ENCODE measurements at regions not wholly inside any gene's neighbourhood (a gene's known extent, or its start where the extent isn't known, plus 50 kb on each side); places are given as distances from the start of the nearest gene placed in this dataset.
"Not testable (repeated sequence)": the region's sequence is repeated elsewhere in the genome, so short reads cannot be mapped to it uniquely, and the experiment has no call there.

GRCh38 chr4:23085249-23085568 is 392.5 kb downstream of the GBA3 start:
- H3K4me3 ChIP-seq (ENCODE audit: low read depth, low read length): no peak overlapping the region
- TF ChIP-seq, protein P1, sequence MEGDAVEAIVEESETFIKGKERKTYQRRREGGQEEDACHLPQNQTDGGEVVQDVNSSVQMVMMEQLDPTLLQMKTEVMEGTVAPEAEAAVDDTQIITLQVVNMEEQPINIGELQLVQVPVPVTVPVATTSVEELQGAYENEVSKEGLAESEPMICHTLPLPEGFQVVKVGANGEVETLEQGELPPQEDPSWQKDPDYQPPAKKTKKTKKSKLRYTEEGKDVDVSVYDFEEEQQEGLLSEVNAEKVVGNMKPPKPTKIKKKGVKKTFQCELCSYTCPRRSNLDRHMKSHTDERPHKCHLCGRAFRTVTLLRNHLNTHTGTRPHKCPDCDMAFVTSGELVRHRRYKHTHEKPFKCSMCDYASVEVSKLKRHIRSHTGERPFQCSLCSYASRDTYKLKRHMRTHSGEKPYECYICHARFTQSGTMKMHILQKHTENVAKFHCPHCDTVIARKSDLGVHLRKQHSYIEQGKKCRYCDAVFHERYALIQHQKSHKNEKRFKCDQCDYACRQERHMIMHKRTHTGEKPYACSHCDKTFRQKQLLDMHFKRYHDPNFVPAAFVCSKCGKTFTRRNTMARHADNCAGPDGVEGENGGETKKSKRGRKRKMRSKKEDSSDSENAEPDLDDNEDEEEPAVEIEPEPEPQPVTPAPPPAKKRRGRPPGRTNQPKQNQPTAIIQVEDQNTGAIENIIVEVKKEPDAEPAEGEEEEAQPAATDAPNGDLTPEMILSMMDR (IDR thresholded peaks at IDR 0.05; ENCODE audit: insufficient read depth, low read depth, low read length): no peak
- DNase-seq (ENCODE audit: low read depth): no peak

DNA sequence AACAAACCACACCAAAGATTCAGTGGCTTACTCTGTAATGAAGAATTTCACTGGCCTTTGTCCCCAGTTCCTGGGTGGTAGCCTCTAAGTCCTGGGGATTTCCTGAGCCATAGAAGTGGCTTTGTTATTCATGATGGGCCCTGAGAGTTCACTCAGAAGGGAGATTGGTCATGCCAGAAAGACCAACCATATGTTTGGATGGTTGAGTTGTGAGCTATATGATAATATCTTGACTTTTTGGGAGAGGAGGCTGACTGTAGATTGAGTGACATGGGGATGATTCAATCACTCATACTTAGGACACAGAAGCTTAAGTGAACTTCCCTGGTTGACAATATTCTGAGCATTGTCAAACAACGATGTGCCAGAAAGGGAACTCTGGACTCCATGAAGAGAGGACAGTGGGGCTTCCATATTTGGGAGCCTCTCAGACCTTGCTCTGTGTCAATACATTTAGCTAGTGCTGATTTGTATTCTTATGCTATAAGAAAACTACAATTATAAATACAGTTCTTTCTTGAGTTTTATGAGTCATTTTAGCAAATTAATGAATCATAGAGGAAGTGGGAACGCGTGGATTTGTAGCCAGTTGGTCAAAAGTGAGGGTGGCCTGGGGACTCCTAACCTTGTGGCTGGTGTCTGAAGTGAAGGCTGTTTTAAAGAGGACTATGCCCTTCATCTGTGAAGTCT is 392.0 kb downstream of the GBA3 start:
- TF ChIP-seq, protein P1 (IDR thresholded peaks at IDR 0.05; ENCODE audit: insufficient read depth, low read depth, low read length): no peak
- H3K4me3 ChIP-seq (ENCODE audit: low read depth, low read length): no peak overlapping the region
- DNase-seq (ENCODE audit: low read depth): no peak

- no peak for DNase-seq (ENCODE audit: low read depth)
- TF ChIP-seq, protein P1 (IDR thresholded peaks at IDR 0.05; ENCODE audit: insufficient read depth, low read depth, low read length): no peak
- H3K4me3 ChIP-seq (ENCODE audit: low read depth, low read length): no peak overlapping the region
These were observed 390.7 kb downstream of the GBA3 start for GRCh38 chr4:23083391-23083790.

- DNase-seq (ENCODE audit: low read depth); H3K4me3 ChIP-seq (ENCODE audit: low read depth, low read length): not testable (repeated sequence)
These were observed 387.4 kb downstream of the GBA3 start for GRCh38 chr4:23080171-23080570.

DNA sequence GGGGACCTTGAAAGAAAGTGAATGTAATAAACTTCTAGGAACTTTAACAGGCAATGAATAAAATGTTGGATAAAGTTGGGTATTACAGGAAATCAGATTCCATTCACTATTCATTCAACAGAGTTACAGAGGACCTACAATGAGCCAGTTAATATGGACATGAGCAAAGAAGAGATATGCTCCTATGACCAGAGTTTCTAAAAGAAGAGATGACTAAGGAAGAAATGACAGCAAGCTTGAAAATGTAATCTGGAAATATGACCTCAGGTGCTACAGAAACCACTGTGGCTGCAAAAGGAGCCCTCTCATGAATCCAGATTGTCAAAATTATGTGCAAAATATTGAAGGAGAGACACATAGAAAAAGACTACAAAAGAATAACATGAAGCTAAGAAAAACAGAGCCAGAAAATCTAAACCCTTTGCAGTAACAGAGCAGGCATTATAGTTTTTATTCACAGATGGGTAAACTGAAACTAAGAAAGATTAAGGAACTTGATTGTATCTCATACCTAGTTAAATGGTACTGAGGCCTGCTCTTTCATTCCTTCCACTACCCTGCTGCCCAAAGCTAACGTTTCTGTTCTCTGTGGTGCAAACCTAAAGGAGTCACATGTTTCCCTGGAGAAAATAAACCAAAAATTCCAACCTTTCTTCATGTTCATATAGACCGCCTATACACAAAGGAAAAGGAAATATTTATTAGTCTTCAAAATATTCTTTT is 378.3 kb downstream of the GBA3 start:
- TF ChIP-seq, protein P1 (IDR thresholded peaks at IDR 0.05; ENCODE audit: insufficient read depth, low read depth, low read length): no peak
- DNase-seq (ENCODE audit: low read depth): no peak
- H3K4me3 ChIP-seq (ENCODE audit: low read depth, low read length): no peak overlapping the region

DNA sequence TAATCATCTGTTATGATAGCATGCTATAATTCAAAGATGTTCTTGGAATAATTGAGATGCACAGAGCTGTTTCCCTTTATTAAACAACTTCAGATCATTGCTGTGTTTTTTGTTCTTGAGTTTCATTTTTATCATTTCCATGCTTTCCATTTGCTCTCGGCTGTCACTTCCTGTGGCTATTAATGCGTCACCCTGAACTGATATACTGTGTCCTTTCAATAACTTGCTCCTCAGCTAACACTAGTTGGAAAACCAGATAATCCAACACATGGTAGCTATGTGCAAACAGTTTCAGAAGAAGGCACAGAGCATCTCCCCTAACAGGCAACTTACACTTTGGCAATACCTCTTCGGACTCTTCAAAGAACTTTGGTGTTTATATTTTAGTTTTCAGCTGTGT is 376.0 kb downstream of the GBA3 start:
- no peak overlapping the region for H3K4me3 ChIP-seq (ENCODE audit: low read depth, low read length)
- no peak for DNase-seq (ENCODE audit: low read depth)
- TF ChIP-seq, protein P1 (IDR thresholded peaks at IDR 0.05; ENCODE audit: insufficient read depth, low read depth, low read length): no peak

- no peak overlapping the region for H3K4me3 ChIP-seq (ENCODE audit: low read depth, low read length)
- no peak for DNase-seq (ENCODE audit: low read depth)
- TF ChIP-seq, protein P1 (IDR thresholded peaks at IDR 0.05; ENCODE audit: insufficient read depth, low read depth, low read length): no peak
These were observed 375.6 kb downstream of the GBA3 start for GRCh38 chr4:23068287-23068686.

Data from fibroblast of villous mesenchyme (primary cell).